Hematopoietic multipotent progenitor cell treated with erythropoietin and hydrocortisone succinate and interleukin-3 and kit ligand, for 15 days (in vitro differentiated cells): ENCODE measurements at regions not wholly inside any gene's neighbourhood (a gene's known extent, or its start where the extent isn't known, plus 50 kb on each side); places are given as distances from the start of the nearest gene placed in this dataset.

Experiments used
- DNase-seq: peaks from one replicate; pipeline ENCODE4 v3.0.0-alpha.2; 2015; ENCODE audit warnings: low spot score

GRCh38 chr4:161003418-161004057 is 1160.3 kb downstream of the FSTL5 start:
- DNase-seq: no peak

GRCh38 chr4:161005746-161006145 is 1158.1 kb downstream of the FSTL5 start:
- DNase-seq: no peak

- DNase-seq: no peak
Observed at GRCh38 chr4:161008527-161008926, 1155.3 kb downstream of the FSTL5 start.

- no peak for DNase-seq
Observed at GRCh38 chr4:161010227-161010626, 1153.6 kb downstream of the FSTL5 start.
